ENCODE measurements at regions not wholly inside any gene's neighbourhood (a gene's known extent, or its start where the extent isn't known, plus 50 kb on each side); places are given as distances from the start of the nearest gene placed in this dataset.

DNA sequence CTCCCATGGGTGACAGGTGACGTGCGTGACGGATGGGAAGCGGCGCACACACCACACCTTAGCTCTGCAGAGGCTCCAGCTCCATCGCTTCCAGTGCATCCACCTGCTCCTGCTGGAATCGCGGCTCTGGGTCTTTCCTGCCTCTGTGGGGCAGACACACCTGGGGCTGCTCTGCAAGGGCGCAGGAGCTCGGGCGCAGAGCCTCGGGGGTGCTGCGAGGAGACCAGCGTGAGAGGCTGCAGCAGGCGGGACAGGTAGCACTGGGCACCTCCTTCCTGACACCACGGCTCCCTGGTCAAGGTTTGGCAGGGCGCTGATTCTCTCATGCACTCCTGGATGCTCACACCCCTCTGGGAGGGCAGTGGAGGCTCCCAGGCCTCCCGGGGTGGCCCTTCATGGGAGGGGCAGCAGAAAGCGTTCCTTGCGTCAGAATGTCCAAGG, 1494.3 kb downstream of the BRD1 start:
- Histone ChIP-seq H3K4me3 (no peak overlapping the region), H3K36me3 (no peaks in the 10 kb centered on the region), H3K9me3 (peaks cover 0 to 3% of the 10 kb centered on the region in 2 donors), H3K4me1 (ENCODE audit: insufficient read depth) (no peaks in the 10 kb centered on the region), H3K27me3 (no peaks in the 10 kb centered on the region), H3K27ac (no peak overlapping the region)
- no peak for TF ChIP-seq POLR2A (IDR thresholded peaks at IDR 0.05)
- TF ChIP-seq, protein P1, sequence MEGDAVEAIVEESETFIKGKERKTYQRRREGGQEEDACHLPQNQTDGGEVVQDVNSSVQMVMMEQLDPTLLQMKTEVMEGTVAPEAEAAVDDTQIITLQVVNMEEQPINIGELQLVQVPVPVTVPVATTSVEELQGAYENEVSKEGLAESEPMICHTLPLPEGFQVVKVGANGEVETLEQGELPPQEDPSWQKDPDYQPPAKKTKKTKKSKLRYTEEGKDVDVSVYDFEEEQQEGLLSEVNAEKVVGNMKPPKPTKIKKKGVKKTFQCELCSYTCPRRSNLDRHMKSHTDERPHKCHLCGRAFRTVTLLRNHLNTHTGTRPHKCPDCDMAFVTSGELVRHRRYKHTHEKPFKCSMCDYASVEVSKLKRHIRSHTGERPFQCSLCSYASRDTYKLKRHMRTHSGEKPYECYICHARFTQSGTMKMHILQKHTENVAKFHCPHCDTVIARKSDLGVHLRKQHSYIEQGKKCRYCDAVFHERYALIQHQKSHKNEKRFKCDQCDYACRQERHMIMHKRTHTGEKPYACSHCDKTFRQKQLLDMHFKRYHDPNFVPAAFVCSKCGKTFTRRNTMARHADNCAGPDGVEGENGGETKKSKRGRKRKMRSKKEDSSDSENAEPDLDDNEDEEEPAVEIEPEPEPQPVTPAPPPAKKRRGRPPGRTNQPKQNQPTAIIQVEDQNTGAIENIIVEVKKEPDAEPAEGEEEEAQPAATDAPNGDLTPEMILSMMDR (IDR thresholded peaks at IDR 0.05), result no peak
- TF ChIP-seq EP300 (IDR thresholded peaks at IDR 0.05), result no peak
- intact Hi-C loops (cut with DNase I), result no loop called here
- 91 to 95% (median 93%) methylated on average over 19 to 20 of the region's 20 CpGs for WGBS, 3 donors
- DNase-seq, result no peak

DNA sequence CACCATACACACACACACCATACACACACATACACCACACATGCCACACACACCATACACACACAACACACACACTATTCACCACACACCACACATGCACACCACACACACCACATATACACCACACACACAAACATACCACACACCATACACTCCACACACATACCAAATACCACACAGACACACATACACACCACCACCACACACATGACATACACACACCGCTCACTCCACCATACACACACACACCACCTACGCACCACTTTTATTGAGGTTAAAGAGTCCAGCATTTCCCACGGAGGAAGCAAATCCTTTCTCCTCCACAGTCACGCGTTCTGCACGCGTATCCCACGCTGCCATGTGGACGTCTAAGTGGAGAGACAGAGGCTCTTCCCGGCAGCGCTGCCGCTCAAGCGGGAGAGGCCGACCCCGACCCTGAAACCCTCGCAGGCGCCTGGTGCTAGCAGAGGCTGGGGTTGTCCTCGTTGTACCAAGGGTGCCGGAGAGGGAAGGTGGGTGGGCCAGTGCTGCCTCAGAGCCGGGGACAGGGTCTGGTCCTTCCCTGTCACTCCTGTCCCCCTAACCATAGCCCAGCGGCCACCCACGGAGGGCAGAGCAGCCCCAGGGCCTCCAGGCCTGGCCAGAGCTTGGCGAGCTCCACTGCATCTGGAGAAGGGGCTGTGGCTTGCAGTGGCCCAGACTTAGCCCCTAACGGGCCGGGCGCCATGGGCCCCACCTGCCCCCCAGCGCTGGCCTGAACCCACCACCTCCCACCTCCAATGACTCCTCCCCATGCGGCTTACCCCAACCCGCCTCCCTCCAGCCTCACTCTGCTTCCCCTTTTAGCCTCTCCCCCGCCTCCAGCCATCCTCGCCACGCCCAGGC, 1495.0 kb downstream of the BRD1 start:
- H3K27ac ChIP-seq, result no peak overlapping the region
- H3K4me3 ChIP-seq, result no peak overlapping the region
- H3K36me3 ChIP-seq, result no peaks in the 10 kb centered on the region
- intact Hi-C loops (cut with DNase I), result no loop called here
- peaks cover 0 to 3% of the 10 kb centered on the region in 2 donors for H3K9me3 ChIP-seq
- WGBS, 3 donors, result 83 to 90% (median 89%) methylated on average over 32 of the region's 32 CpGs
- no peaks in the 10 kb centered on the region for H3K27me3 ChIP-seq
- H3K4me1 ChIP-seq (ENCODE audit: insufficient read depth), result no peaks in the 10 kb centered on the region
- DNase-seq, result no peak
- TF ChIP-seq, protein P1 (IDR thresholded peaks at IDR 0.05), result no peak
- no peak for TF ChIP-seq POLR2A (IDR thresholded peaks at IDR 0.05)
- TF ChIP-seq EP300 (IDR thresholded peaks at IDR 0.05), result no peak

DNA sequence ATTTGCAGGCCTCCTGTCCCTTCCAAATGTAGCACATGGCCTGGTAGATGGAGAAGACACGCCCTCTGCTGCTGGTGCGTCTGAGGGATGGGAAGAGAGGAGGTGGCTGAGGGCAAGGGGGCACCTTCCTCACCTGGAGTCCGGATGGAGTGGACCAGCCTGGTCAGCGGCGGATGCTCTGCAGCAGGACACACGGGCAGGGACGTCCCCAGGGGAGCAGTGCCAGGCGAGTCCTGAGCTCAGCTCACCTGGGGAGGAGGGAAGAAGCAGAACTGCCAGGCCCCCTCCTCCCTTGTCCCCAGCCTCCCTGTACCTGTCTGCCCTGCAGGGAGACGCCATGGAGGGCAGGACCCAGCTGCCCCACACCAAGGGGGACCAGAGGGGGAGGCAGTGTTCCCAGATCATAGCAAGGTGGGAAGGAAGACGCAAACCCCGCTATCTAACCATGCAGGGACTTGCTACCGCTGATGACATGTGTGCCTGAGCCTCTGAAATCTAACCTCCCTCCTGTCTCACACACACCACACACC, 1495.9 kb downstream of the BRD1 start:
- intact Hi-C loops (cut with DNase I), result no loop called here
- H3K27ac ChIP-seq, result no peak overlapping the region
- 86 to 90% (median 88%) methylated on average over 12 of the region's 12 CpGs for WGBS, 3 donors
- H3K9me3 ChIP-seq, result peaks cover 0 to 3% of the 10 kb centered on the region in 2 donors
- H3K27me3 ChIP-seq, result no peaks in the 10 kb centered on the region
- no peak overlapping the region for H3K4me3 ChIP-seq
- H3K36me3 ChIP-seq, result no peaks in the 10 kb centered on the region
- no peak for DNase-seq
- H3K4me1 ChIP-seq (ENCODE audit: insufficient read depth), result no peaks in the 10 kb centered on the region
- TF ChIP-seq EP300 (IDR thresholded peaks at IDR 0.05) (no peak), POLR2A (IDR thresholded peaks at IDR 0.05) (no peak)
- TF ChIP-seq, protein P1 (IDR thresholded peaks at IDR 0.05), result no peak

DNA sequence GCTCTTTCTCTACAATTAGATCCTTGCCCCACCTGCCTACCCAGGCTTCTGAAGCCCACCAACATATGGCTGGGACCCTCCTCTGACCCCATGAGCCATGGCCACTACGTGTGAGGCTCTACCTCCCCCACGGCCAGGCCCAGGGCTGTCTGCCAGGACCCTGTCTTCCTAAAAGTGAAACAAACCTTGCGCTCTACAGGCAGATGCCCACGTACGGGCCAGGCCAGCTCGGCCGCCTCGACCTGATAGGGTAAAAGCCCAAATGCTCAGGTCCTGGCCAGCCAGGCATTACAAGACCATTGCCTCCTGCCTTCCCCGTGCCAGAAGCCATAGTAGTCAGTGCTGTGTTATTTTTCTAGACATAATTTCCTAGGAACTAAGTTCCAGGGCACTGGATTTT, 1496.4 kb downstream of the BRD1 start:
- Histone ChIP-seq H3K4me3 (no peak overlapping the region), H3K27me3 (no peaks in the 10 kb centered on the region), H3K9me3 (peaks cover 0 to 3% of the 10 kb centered on the region in 2 donors), H3K4me1 (ENCODE audit: insufficient read depth) (no peaks in the 10 kb centered on the region), H3K36me3 (no peaks in the 10 kb centered on the region), H3K27ac (no peak overlapping the region)
- DNase-seq, result no peak
- 31 to 55% (median 41%) methylated on average over 9 of the region's 9 CpGs for WGBS, 3 donors
- TF ChIP-seq EP300 (IDR thresholded peaks at IDR 0.05) (no peak), POLR2A (IDR thresholded peaks at IDR 0.05) (no peak)
- TF ChIP-seq, protein P1 (IDR thresholded peaks at IDR 0.05), result no peak
- intact Hi-C loops (cut with DNase I), result no loop called here
